RWPE2 (cell line): ENCODE measurements at regions not wholly inside any gene's neighbourhood (a gene's known extent, or its start where the extent isn't known, plus 50 kb on each side); places are given as distances from the start of the nearest gene placed in this dataset.

ENCODE experiments used
- ATAC-seq: fragments of 200-7000 bp; cut with Tn5 transposase; 3 replicates; pipeline ENCODE4 v1.9.1; 2021; ENCODE audit warnings: low read depth
- DNase-seq: peaks from one replicate; pipeline ENCODE4 v3.0.0-alpha.2; 2020; ENCODE audit warnings: low spot score
- H3K27ac ChIP-seq: fragments of 450-650 bp; 2 replicates; pipeline ENCODE4 v1.5.1; 2017; ENCODE audit warnings: mild to moderate bottlenecking; ENCODE audit not compliant: poor library complexity, severe bottlenecking
- H3K27me3 ChIP-seq: fragments of 250-450 bp; sonication (Bioruptor Pico); 2 replicates; pipeline ENCODE4 v1.5.1; 2021; ENCODE audit warnings: mild to moderate bottlenecking, moderate library complexity; ENCODE audit not compliant: insufficient read depth, poor library complexity, severe bottlenecking
- H3K36me3 ChIP-seq: fragments of 250-450 bp; sonication (Bioruptor Pico); 2 replicates; pipeline ENCODE4 v1.5.1; 2020; ENCODE audit warnings: low read depth, mild to moderate bottlenecking, moderate library complexity
- H3K4me1 ChIP-seq: fragments of 250-450 bp; sonication (Bioruptor Pico); 2 replicates; pipeline ENCODE4 v1.5.1; 2021; ENCODE audit warnings: mild to moderate bottlenecking, moderate library complexity; ENCODE audit not compliant: insufficient read depth, poor library complexity, severe bottlenecking
- H3K4me3 ChIP-seq: fragments of 250-450 bp; sonication (Bioruptor Pico); 2 replicates; pipeline ENCODE4 v1.5.1; 2021; ENCODE audit warnings: mild to moderate bottlenecking, moderate library complexity; ENCODE audit not compliant: severe bottlenecking
- H3K9me3 ChIP-seq: fragments of 250-450 bp; sonication (Bioruptor Pico); 2 replicates; pipeline ENCODE4 v1.5.1; 2021; ENCODE audit warnings: mild to moderate bottlenecking, moderate library complexity; ENCODE audit not compliant: severe bottlenecking
- CTCF ChIP-seq: fragments of 450-650 bp; IDR thresholded peaks from one replicate; pipeline ENCODE4 v1.5.1; 2017; ENCODE audit warnings: mild to moderate bottlenecking, moderate library complexity; ENCODE audit not compliant: poor library complexity, severe bottlenecking

- peaks cover 4% of the 10 kb centered on the region for H3K9me3 ChIP-seq
- H3K27ac ChIP-seq, result no peak overlapping the region
- TF ChIP-seq CTCF, result no peak
- no peak overlapping the region for H3K4me3 ChIP-seq
- no peaks in the 10 kb centered on the region for H3K27me3 ChIP-seq
- H3K4me1 ChIP-seq, result no peaks in the 10 kb centered on the region
- ATAC-seq (no peak), DNase-seq (no peak)
- no peaks in the 10 kb centered on the region for H3K36me3 ChIP-seq
Observed at GRCh38 chr6:91961671-91962070, 1374.8 kb upstream of the MAP3K7 start.

- no peaks in the 10 kb centered on the region for H3K4me1 ChIP-seq
- H3K9me3 ChIP-seq, result peaks cover under 1% of the 10 kb centered on the region
- no peak overlapping the region for H3K4me3 ChIP-seq
- no peak overlapping the region for H3K27ac ChIP-seq
- ATAC-seq (no peak), DNase-seq (no peak)
- no peaks in the 10 kb centered on the region for H3K27me3 ChIP-seq
- H3K36me3 ChIP-seq, result no peaks in the 10 kb centered on the region
- TF ChIP-seq CTCF, result no peak
Observed at GRCh38 chr6:91961236-91961635, 1374.4 kb upstream of the MAP3K7 start.

GRCh38 chr6:91941838-91942237, 1355.0 kb upstream of the MAP3K7 start:
- TF ChIP-seq CTCF, result no peak
- no peak; the same call in 2 of the 3 replicates for ATAC-seq
- H3K27ac ChIP-seq, result no peak overlapping the region
- no peaks in the 10 kb centered on the region for H3K9me3 ChIP-seq
- H3K4me3 ChIP-seq, result no peak overlapping the region
- no peaks in the 10 kb centered on the region for H3K27me3 ChIP-seq
- no peak for DNase-seq
- H3K36me3 ChIP-seq, result no peaks in the 10 kb centered on the region
- H3K4me1 ChIP-seq, result no peaks in the 10 kb centered on the region

GRCh38 chr6:91940801-91941200, 1353.9 kb upstream of the MAP3K7 start:
- Histone ChIP-seq H3K4me3 (no peak overlapping the region), H3K36me3 (no peaks in the 10 kb centered on the region), H3K4me1 (no peaks in the 10 kb centered on the region), H3K27ac (no peak overlapping the region), H3K9me3 (no peaks in the 10 kb centered on the region), H3K27me3 (no peaks in the 10 kb centered on the region)
- no peak for ATAC-seq
- no peak for DNase-seq
- no peak for TF ChIP-seq CTCF

- H3K4me1 ChIP-seq, result no peaks in the 10 kb centered on the region
- DNase-seq (peak; percentile 27), ATAC-seq (no peak)
- H3K27ac ChIP-seq, result no peak overlapping the region
- no peak for TF ChIP-seq CTCF
- no peak overlapping the region for H3K4me3 ChIP-seq
- no peaks in the 10 kb centered on the region for H3K36me3 ChIP-seq
- no peaks in the 10 kb centered on the region for H3K9me3 ChIP-seq
- peaks cover 3% of the 10 kb centered on the region for H3K27me3 ChIP-seq
Observed at GRCh38 chr6:91926827-91927226, 1340.0 kb upstream of the MAP3K7 start.
